ENCODE measurements at regions not wholly inside any gene's neighbourhood (a gene's known extent, or its start where the extent isn't known, plus 50 kb on each side); places are given as distances from the start of the nearest gene placed in this dataset.

GRCh38 chr12:90205165-90205564 is 496.5 kb upstream of the ATP2B1 start:
- Histone ChIP-seq H3K18ac (ENCODE audit: insufficient read length, low read depth, low read length) (no peak overlapping the region), H3K79me2 (ENCODE audit: insufficient read depth, low read length) (no peaks in the 10 kb centered on the region), H3T11ph (ENCODE audit: low read length) (no peak overlapping the region), H3K4ac (ENCODE audit: low read depth, low read length) (no peak overlapping the region), H3K4me2 (ENCODE audit: insufficient read depth, insufficient read length, low read length) (no peak overlapping the region), H3K27me3 (ENCODE audit: insufficient read depth, low read length) (no peaks in the 10 kb centered on the region), H3K9me3 (ENCODE audit: control insufficient read depth, low read depth, low read length) (peaks cover 8% of the 10 kb centered on the region), H3K14ac (ENCODE audit: insufficient read depth, low read length) (no peak overlapping the region), H4K20me1 (ENCODE audit: control insufficient read depth, insufficient read depth, insufficient read length) (no peaks in the 10 kb centered on the region), H2BK120ac (ENCODE audit: low read depth, low read length, poor library complexity, severe bottlenecking) (no peak overlapping the region), H4K8ac (replicated peaks; ENCODE audit: insufficient read length, low read depth, low read length) (no peak overlapping the region), H2AFZ (ENCODE audit: low read length) (no peak overlapping the region), H4K91ac (ENCODE audit: insufficient read length, low read depth, low read length) (no peak overlapping the region), H2BK20ac (ENCODE audit: low read depth, low read length, poor library complexity, severe bottlenecking) (no peak overlapping the region), H2BK15ac (ENCODE audit: low read depth, low read length) (no peak overlapping the region), H2BK12ac (ENCODE audit: insufficient read length, low read depth, low read length) (no peak overlapping the region), H3K4me1 (ENCODE audit: insufficient read depth, low read length) (no peaks in the 10 kb centered on the region), H3K23me2 (ENCODE audit: insufficient read length, low read depth, low read length, poor library complexity, severe bottlenecking) (no peaks in the 10 kb centered on the region), H2AK5ac (ENCODE audit: insufficient read length, low read length) (no peak overlapping the region), H3K27ac (ENCODE audit: insufficient read length, low read depth, low read length) (no peak overlapping the region), H3K9ac (ENCODE audit: extremely low read depth, insufficient read length, low read length) (no peak overlapping the region), H3K79me1 (ENCODE audit: insufficient read depth, low read depth, low read length, poor library complexity, severe bottlenecking) (no peaks in the 10 kb centered on the region), H3K23ac (ENCODE audit: insufficient read length, low read depth, low read length) (no peak overlapping the region), H3K56ac (ENCODE audit: insufficient read length, low read depth, low read length) (no peak overlapping the region), H2BK5ac (ENCODE audit: insufficient read length, low read length) (no peak overlapping the region), H4K5ac (ENCODE audit: insufficient read length, low read depth, low read length) (no peak overlapping the region)
- no peaks in the 10 kb centered on the region for H3K27me3 Mint-ChIP-seq (ENCODE audit: low read depth)
- H3K27ac Mint-ChIP-seq = no peak overlapping the region
- no peak overlapping the region for H3K4me3 Mint-ChIP-seq
- WGBS (ENCODE audit: extremely low coverage, insufficient read length, low lambda C conversion rate) = no CpG with 5 or more reads among the region's 2 CpGs
- TF ChIP-seq, protein P1, sequence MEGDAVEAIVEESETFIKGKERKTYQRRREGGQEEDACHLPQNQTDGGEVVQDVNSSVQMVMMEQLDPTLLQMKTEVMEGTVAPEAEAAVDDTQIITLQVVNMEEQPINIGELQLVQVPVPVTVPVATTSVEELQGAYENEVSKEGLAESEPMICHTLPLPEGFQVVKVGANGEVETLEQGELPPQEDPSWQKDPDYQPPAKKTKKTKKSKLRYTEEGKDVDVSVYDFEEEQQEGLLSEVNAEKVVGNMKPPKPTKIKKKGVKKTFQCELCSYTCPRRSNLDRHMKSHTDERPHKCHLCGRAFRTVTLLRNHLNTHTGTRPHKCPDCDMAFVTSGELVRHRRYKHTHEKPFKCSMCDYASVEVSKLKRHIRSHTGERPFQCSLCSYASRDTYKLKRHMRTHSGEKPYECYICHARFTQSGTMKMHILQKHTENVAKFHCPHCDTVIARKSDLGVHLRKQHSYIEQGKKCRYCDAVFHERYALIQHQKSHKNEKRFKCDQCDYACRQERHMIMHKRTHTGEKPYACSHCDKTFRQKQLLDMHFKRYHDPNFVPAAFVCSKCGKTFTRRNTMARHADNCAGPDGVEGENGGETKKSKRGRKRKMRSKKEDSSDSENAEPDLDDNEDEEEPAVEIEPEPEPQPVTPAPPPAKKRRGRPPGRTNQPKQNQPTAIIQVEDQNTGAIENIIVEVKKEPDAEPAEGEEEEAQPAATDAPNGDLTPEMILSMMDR (conservative IDR thresholded peaks at IDR 0.05) = no peak
- peaks cover 21 to 26% of the 10 kb centered on the region in 2 experiments for H3K9me3 Mint-ChIP-seq
- H3K4me1 Mint-ChIP-seq = no peaks in the 10 kb centered on the region
- DNase-seq = no peak
- peaks cover 15 to 22% (median 20%) of the 10 kb centered on the region in 3 experiments; a peak in 6 of 7 replicates for H3K36me3 Mint-ChIP-seq (ENCODE audit: insufficient read depth in 1 of 3, low read depth in 3 of 3)

Data from H9 (cell line).